RKO (cell line): ENCODE measurements at regions not wholly inside any gene's neighbourhood (a gene's known extent, or its start where the extent isn't known, plus 50 kb on each side); places are given as distances from the start of the nearest gene placed in this dataset.
A peak's percentile ranks its signal among the peaks of the same experiment; 100 is the strongest.

Source experiments
- DNase-seq: peaks from one replicate; pipeline ENCODE4 v3.0.0-alpha.2; 2016; ENCODE audit warnings: low spot score

GRCh38 chr10:29397221-29397620 is 108.4 kb downstream of the LYZL1 start:
- no peak for DNase-seq

- DNase-seq = no peak
Observed at GRCh38 chr10:29403208-29403607, 114.3 kb downstream of the LYZL1 start.

- peak; percentile 21 for DNase-seq
Observed at GRCh38 chr10:29407280-29407858, 118.5 kb downstream of the LYZL1 start.
